ENCODE measurements at regions not wholly inside any gene's neighbourhood (a gene's known extent, or its start where the extent isn't known, plus 50 kb on each side); places are given as distances from the start of the nearest gene placed in this dataset.

DNA sequence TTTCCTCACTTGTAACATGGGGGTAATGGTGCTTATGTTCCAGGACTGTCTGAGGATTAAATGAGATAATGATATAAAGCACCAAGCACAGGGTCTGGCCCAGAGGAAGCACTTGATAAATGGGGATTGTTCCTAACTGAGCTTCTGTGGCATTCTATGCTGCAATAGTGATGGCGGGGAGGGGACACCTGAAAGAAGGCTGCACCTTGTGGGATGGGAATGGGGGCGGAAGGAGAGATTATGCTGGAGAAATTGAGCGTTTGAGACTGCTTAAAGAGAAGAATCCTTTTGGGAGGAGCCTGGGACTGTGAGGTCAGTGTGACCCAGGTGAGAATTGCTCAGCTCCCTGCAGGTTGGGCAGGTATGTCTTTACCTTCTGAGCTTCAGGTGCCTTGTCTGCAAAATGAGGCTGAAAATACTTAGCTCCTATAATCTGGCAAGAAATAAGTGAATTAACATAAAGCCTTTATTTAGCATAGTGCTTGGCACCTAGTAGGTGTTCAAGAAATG is 55.9 kb upstream of the CTPS1 start:
- TF ChIP-seq, protein P1, sequence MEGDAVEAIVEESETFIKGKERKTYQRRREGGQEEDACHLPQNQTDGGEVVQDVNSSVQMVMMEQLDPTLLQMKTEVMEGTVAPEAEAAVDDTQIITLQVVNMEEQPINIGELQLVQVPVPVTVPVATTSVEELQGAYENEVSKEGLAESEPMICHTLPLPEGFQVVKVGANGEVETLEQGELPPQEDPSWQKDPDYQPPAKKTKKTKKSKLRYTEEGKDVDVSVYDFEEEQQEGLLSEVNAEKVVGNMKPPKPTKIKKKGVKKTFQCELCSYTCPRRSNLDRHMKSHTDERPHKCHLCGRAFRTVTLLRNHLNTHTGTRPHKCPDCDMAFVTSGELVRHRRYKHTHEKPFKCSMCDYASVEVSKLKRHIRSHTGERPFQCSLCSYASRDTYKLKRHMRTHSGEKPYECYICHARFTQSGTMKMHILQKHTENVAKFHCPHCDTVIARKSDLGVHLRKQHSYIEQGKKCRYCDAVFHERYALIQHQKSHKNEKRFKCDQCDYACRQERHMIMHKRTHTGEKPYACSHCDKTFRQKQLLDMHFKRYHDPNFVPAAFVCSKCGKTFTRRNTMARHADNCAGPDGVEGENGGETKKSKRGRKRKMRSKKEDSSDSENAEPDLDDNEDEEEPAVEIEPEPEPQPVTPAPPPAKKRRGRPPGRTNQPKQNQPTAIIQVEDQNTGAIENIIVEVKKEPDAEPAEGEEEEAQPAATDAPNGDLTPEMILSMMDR (IDR thresholded peaks at IDR 0.05), result no peak
- TF ChIP-seq POLR2AphosphoS5 (IDR thresholded peaks at IDR 0.05) (no peak), POLR2A (IDR thresholded peaks at IDR 0.05) (no peak)

All from breast epithelium (tissue), 3 donors.